NCI-H2227 (cell line): ENCODE measurements at regions not wholly inside any gene's neighbourhood (a gene's known extent, or its start where the extent isn't known, plus 50 kb on each side); places are given as distances from the start of the nearest gene placed in this dataset.

Experiments
- DNase-seq: peaks from one replicate; lab custom pipeline; 2025; ENCODE audit not compliant: unreplicated experiment; lab: John Stamatoyannopoulos, UW

DNA sequence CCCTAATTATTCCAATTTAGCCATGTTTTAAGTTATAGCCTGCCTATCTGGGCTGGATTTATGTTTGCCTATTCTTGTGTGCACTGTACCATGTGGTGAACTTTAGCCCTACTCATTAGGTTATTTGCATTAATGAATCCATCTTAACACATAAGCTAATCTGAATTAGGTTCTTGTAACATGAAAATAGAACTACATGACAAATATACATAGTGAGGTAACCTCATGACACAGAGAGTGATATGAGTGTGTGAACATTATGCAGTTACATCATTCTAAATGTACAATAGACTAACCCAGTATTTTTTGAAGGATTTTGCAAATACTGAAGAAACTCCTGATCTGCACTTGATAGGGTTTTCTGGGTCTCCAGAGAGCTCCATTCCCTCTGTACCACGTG lies 733.7 kb upstream of the CITED2 start:
- no peak for DNase-seq

DNA sequence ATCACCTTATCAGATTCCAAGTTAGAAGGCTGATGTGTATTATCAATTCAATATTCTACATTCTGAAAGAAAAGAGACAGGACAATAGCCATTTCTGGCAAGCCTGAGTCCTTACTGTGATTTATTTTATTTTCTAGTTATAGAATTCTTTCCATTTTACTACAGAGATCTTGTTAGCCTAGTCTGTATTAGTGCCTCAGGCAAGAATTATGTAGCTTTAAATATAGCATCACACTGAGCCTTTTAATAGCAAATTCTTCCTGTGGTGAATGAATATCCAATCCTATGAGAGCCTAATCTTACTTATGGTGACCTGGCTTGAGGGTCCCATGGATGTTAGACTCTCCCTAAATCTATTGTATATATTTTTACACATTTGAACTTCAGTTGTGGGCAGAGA lies 732.8 kb upstream of the CITED2 start:
- no peak for DNase-seq

- peak; percentile 32 for DNase-seq
Measured at GRCh38 chr6:140105857-140106256, 731.4 kb upstream of the CITED2 start.

DNA sequence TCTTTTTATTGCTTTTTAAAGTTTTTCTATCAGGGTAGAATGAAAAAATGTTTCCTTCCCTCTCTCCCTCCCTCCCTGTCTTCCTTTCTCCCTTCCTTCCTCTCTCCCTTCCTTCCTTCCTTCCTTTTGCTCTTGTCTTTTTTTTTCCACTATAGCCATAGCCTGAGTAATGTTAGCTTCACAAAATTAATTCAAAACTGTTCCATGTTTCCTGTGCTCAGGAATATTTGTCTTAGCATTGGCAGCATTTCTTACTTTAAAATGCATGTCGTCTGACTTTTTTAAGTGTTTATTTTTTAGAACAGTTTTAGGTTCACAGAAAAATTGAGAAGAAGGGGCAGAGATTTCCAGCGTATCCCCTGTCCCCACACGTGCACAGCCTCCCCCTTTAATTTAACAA lies 730.8 kb upstream of the CITED2 start:
- DNase-seq = no peak

DNA sequence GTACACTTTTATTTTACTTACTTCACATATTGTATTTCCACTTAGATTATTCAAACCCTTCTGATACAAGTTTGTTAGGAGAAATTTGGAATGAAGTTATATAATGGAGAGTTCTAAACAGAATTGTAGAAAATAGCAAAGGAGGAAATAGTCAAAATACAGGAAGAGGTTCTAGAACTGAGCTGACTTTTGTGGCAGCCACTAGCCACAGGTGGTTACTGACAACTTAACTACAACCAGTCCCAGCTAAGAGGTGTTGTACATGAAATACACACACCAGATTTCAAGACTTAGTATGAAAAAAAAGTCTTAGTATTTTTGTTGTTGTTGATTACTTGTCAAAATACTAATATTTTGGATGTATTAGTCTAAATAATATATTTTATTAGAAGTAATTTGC lies 727.4 kb upstream of the CITED2 start:
- DNase-seq = no peak

- no peak for DNase-seq
Measured at GRCh38 chr6:140101367-140101766, 726.9 kb upstream of the CITED2 start.

DNA sequence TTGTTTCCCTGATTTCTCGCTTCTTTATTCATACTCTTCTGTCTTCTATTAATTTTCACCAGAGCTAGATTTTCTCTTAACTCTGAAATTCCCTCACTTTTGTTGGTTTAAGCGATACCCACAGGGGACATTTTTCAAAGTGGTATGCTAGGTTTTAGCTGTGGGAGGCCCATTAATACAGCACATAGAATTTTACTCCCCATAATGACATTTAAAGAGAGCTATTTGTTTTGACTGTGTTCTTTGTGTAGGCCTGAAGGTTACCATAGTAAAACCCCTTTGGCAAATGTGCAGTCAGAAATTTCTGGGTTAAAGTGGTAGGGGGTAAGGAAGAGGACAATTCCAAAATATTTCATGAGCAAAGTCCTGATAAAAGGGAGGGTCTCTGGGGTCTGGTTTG lies 721.1 kb upstream of the CITED2 start:
- no peak for DNase-seq

GRCh38 chr6:140091895-140092294 lies 717.4 kb upstream of the CITED2 start:
- no peak for DNase-seq

DNA sequence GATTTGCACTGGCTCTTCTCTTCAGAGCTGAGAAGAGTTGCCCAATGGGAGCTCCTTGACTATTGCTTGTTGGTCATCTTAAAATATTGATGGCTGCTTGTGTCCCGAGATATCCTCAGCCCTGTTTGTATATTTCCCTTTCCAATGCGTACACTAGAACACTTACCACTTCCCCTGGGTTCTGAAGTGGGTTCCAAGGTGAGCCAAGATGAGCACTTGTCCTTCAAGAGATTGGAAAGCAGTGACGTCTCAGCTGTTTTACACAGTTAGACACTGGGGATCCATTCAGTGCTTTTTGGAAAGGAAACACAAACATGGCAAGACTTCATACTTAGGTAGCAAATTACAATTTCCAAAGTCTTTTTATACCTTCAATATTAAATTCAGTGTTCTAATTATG lies 716.4 kb upstream of the CITED2 start:
- no peak for DNase-seq

GRCh38 chr6:140083375-140083774 lies 708.9 kb upstream of the CITED2 start:
- DNase-seq = no peak

- DNase-seq = no peak
Measured at GRCh38 chr6:140082867-140083297, 708.4 kb upstream of the CITED2 start.

GRCh38 chr6:140079328-140079727 lies 704.9 kb upstream of the CITED2 start:
- no peak for DNase-seq

DNA sequence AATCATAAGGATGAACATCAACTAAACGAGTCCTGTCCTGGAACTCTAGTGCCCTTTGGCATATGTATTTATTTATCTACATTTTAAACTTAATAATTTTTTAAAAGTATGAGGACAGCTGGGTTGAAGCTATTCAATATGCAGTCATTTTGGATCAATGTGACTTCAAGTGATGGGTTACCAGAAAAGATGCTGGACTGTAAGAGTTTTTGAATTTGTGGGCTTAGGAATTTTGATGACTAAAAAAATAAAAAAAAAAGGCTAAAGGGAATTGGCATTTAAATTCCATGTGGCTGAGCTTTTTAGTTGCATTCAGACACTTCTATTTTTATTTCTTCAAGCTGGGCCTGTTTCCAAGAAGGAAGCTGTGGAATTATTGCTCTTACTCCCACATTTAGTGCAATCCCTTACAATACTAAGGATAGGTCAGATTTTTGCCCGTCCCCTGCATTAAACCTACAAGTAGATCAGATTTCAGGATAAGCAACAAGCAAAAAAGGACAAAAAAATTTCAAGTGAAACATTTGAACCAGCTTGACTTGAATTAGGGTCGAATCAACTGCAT lies 704.2 kb upstream of the CITED2 start:
- no peak for DNase-seq

- no peak for DNase-seq
Measured at GRCh38 chr6:140077827-140078560, 703.5 kb upstream of the CITED2 start.

- DNase-seq = no peak
Measured at GRCh38 chr6:140076105-140076504, 701.7 kb upstream of the CITED2 start.

GRCh38 chr6:140073456-140073855 lies 699.0 kb upstream of the CITED2 start:
- no peak for DNase-seq

GRCh38 chr6:140071601-140072062 lies 697.2 kb upstream of the CITED2 start:
- DNase-seq = no peak

GRCh38 chr6:140070846-140071473 lies 696.5 kb upstream of the CITED2 start:
- DNase-seq = no peak

DNA sequence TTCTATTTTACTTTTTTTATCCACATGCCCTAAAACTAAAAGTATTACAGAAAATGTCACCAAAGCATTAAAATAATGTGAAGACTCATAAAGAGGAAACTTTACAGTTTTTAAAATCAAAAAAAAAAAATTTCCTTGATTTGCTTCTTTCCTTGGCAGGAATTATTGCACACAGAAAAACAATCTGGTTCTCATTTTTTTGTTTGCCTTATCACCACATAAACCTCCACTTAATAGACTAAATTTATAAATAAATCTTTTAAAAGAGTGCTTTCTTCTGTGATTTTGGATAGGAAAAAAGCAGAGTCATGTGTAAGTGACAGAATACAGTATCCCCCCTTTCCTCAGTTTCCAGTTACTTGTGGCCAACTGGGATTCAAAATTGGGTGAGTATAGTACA lies 695.1 kb upstream of the CITED2 start:
- DNase-seq = no peak

DNA sequence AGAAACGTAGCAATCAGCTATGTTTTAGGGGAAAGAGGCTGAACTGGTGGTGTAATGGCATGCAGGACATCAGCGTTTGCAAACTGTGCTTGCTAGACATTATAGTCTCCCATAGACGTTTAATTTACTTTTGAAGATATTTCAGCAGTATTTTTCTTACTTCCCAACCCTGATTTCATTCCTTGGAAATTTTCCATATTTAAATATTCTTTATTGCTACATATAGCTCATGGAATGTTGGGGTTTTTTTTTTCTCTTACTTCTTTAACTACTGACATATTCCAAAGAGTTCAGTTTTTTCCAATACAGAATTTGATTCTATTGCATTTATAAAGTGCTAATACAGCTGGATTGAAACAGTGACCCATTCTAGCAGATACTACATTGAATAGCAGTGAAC lies 694.4 kb upstream of the CITED2 start:
- DNase-seq = no peak

DNA sequence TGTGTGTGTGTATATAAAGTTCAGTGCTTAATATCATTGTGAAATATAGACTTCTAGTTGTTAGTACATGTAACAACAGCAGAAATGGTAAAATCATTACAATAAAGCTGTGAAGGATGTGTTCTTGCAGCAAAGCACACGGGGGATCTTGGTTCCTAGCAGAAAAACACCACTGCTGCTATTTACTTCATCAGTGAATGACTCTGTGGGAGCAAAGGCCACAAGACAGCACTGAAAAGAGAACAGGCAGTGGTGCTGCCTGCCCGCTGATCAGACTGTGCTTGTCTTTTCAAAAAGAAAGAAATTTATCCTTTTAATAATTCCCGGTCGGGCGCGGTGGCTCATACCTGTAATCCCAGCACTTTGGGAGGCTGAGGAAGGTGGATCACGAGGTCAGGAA lies 689.9 kb upstream of the CITED2 start:
- DNase-seq = no peak

GRCh38 chr6:140063021-140063399 lies 688.6 kb upstream of the CITED2 start:
- DNase-seq = no peak
